Activated CD4-positive, alpha-beta T cell treated with anti-CD3 and anti-CD28 coated beads for 36 hours (primary cell): ENCODE measurements at regions not wholly inside any gene's neighbourhood (a gene's known extent, or its start where the extent isn't known, plus 50 kb on each side); places are given as distances from the start of the nearest gene placed in this dataset.

Experiments used
- ATAC-seq: fragments of 200-7000 bp; cut with Tn5 transposase; one replicate; pipeline ENCODE4 v1.10.0; 2021; ENCODE audit warnings: mild to moderate bottlenecking, moderate library complexity
- CTCF ChIA-PET: fragments of 350-600 bp; sonication (Branson Sonifier 250); formaldehyde crosslinking; loops from one replicate; lab custom pipeline; 2021; ENCODE audit warnings: antibody characterized with exemption; lab: Charles Lee
- POLR2A ChIA-PET: fragments of 350-600 bp; sonication (Branson Sonifier 250); formaldehyde crosslinking; loops from one replicate; lab custom pipeline; 2021; ENCODE audit warnings: antibody characterized with exemption, inconsistent platforms; lab: Charles Lee
- DNase-seq: peaks from one replicate; pipeline ENCODE4 v3.0.0-alpha.2; 2020
- H3K27ac Mint-ChIP-seq: one replicate; pipeline ENCODE4 v1.8.0; 2021; ENCODE audit warnings: mixed read lengths
- H3K27me3 Mint-ChIP-seq: one replicate; pipeline ENCODE4 v1.8.0; 2021; ENCODE audit warnings: mixed read lengths
- H3K36me3 Mint-ChIP-seq: one replicate; pipeline ENCODE4 v1.8.0; 2021; ENCODE audit warnings: low read depth, mixed read lengths
- H3K4me1 Mint-ChIP-seq: one replicate; pipeline ENCODE4 v1.8.0; 2021; ENCODE audit warnings: mixed read lengths
- H3K4me3 Mint-ChIP-seq: one replicate; pipeline ENCODE4 v1.8.0; 2021; ENCODE audit warnings: mild to moderate bottlenecking, moderate library complexity, mixed read lengths
- H3K9me3 Mint-ChIP-seq: one replicate; pipeline ENCODE4 v1.8.0; 2021; ENCODE audit warnings: low read depth, mixed read lengths
- intact Hi-C, 2 experiments: fragments of 100-400 bp; cut with DNase I in 1 of 2; cut with micrococcal nuclease in 1 of 2; formaldehyde crosslinking; loops; one replicate each; pipeline versions ENCODE4 v1.14.2 to v1.15.1; 2022 to 2024; cut with DNase I, micrococcal nuclease

DNA sequence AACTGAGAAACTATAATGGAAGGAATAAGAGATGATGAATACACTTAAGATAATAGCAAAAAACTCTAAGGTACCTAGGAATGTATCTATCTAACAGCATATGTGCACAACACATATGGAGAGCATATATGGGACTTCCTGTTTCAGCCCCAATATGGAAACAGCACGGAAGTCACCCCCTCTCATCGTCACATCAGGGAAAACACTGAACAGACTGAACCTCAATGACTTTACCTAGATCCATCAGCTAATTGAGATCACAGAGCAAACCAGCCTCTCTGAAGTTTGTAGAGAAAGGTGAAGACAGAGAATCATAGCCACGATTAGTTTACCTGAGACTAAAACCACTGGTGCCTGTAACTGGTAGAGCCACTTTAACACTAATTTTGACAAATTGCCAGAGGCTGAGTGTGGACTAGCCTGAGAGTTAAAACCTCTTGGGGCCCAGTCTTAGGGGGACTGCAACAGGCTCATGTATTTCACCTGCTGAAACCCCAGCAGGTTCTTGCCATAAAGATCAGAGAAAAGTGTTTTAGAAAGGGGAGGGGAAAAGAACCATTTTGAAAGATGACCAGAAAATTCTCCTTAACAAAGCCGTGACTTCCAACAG is 722.6 kb downstream of the TBC1D22A start:
- no peaks in the 10 kb centered on the region for H3K9me3 Mint-ChIP-seq
- CTCF ChIA-PET, result no interaction called here
- POLR2A ChIA-PET, result no interaction called here
- ATAC-seq, result no peak
- no peak overlapping the region for H3K4me3 Mint-ChIP-seq
- DNase-seq, result no peak
- intact Hi-C loops, result no loop called here
- H3K27me3 Mint-ChIP-seq, result peaks cover 12% of the 10 kb centered on the region
- H3K36me3 Mint-ChIP-seq, result no peaks in the 10 kb centered on the region
- no peaks in the 10 kb centered on the region for H3K4me1 Mint-ChIP-seq
- no peak overlapping the region for H3K27ac Mint-ChIP-seq

DNA sequence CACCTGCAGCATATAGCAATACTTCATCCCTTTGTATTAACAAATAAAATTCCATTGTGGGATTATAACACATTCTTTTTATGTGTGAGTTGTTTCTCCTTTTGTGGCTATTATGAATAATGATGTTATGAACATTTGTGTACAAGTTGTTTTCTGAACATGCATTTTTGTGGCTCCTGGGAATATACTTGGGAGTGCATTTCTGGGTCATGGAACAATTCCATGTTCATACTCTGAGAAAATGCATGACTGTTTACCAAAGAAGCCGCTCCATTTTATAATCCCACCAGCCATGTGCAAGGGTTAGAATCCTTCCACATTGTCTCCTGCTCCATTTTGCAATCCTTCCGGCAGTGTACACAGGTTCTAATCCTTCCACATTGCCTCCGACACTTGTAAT is 713.8 kb downstream of the TBC1D22A start:
- Mint-ChIP-seq H3K27me3 (peaks cover 14% of the 10 kb centered on the region), H3K4me1 (peaks cover 11% of the 10 kb centered on the region), H3K4me3 (no peak overlapping the region), H3K27ac (no peak overlapping the region), H3K9me3 (no peaks in the 10 kb centered on the region), H3K36me3 (no peaks in the 10 kb centered on the region)
- intact Hi-C loops, result no loop called here
- POLR2A ChIA-PET, result no interaction called here
- no peak for ATAC-seq
- no peak for DNase-seq
- CTCF ChIA-PET, result no interaction called here

DNA sequence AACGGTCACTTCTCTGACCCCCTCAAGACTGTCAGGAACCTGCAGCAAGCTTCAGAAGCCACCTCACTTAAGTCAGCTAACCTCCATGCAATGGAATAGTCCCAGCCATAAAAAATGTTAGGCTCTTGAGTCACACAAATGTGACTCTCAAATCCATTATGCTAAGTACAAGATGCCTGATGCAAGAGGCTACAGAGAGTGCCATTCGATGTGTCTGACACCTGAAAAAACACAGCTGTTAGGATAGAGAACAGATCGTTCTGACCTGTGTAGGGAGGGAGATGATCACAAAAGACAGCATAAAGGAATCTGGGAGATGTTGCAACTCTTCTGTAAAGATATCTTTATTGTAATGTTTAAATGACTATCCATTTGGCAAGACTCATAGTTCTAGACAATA is 712.4 kb downstream of the TBC1D22A start:
- Mint-ChIP-seq H3K27ac (no peak overlapping the region), H3K4me3 (no peak overlapping the region), H3K4me1 (peaks cover 11% of the 10 kb centered on the region), H3K27me3 (peaks cover 13% of the 10 kb centered on the region), H3K9me3 (no peaks in the 10 kb centered on the region), H3K36me3 (no peaks in the 10 kb centered on the region)
- ChIA-PET CTCF (interaction anchor here (0.6 kb wide), 1 partner anchor 11 kb away, joined by 3 read pairs; no protein-coding TSS in a partner anchor), POLR2A (no interaction called here)
- DNase-seq, result no peak
- ATAC-seq, result no peak
- intact Hi-C loops, result no loop called here

DNA sequence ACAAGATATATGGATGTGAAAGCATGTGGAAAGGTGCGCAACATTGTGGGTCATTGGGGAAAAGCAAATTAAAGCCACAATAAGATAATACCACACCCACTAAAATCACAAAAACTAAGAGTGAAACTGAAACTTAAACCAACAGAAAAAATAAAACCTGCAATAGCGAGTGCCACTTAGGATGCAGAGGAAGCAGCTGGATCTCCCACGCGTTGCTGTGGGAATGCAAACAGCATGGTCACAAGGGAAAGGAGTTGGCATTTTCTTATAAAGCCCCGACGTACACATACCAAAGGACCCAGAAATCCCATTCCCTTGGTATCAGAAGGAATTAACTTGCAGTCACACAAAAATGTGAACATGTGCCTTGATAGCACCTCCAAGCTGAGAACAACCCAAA is 712.0 kb downstream of the TBC1D22A start:
- Mint-ChIP-seq H3K9me3 (no peaks in the 10 kb centered on the region), H3K36me3 (no peaks in the 10 kb centered on the region), H3K4me1 (peaks cover 11% of the 10 kb centered on the region), H3K27me3 (peaks cover 12% of the 10 kb centered on the region), H3K4me3 (no peak overlapping the region), H3K27ac (no peak overlapping the region)
- intact Hi-C loops, result no loop called here
- ATAC-seq (no peak), DNase-seq (peak; percentile 6)
- ChIA-PET POLR2A (no interaction called here), CTCF (interaction anchor here (0.6 kb wide), 1 partner anchor 11 kb away, joined by 3 read pairs; no protein-coding TSS in a partner anchor)

DNA sequence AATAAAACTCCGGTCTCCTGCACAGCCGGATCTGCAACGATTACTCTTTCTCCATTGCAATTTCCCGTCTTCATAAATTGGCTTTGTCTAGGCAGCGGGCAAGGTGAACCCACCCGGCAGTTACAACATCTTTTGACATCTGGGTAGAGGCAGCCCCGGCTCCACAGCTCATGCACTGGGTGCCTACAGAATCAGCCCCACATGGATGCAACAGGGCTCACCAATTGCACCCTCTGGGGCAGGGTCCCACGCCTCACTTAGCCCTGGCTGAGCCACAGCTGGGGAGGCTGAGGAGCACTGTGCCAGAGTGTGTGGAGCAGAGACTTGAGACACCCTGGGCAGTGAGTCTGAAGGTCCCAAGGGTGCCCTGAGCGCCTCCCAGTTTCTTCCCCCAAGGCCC is 710.2 kb downstream of the TBC1D22A start:
- ChIA-PET CTCF (no interaction called here), POLR2A (no interaction called here)
- Mint-ChIP-seq H3K27ac (no peak overlapping the region), H3K36me3 (no peaks in the 10 kb centered on the region), H3K9me3 (no peaks in the 10 kb centered on the region), H3K27me3 (peaks cover 11% of the 10 kb centered on the region), H3K4me1 (peaks cover 11% of the 10 kb centered on the region), H3K4me3 (no peak overlapping the region)
- no peak for DNase-seq
- intact Hi-C loops, result no loop called here
- no peak for ATAC-seq

DNA sequence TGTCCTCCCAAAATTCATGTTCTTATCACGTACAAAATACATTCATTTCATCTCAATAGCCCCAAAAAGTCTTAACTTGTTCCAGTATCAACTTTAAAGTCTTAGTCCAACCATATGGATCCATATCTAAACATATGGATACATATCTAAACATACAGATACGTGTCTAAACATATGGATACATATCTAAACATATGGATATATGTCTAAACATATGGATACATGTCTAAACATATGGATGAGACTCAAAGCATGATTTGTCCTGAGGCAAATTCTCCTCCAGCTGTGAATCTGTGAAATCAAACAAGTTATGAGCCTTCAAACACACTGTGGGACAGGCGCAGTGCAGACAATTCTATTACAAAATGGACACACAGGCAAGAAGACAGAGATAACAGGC is 709.0 kb downstream of the TBC1D22A start:
- Mint-ChIP-seq H3K4me3 (no peak overlapping the region), H3K27ac (no peak overlapping the region), H3K36me3 (no peaks in the 10 kb centered on the region), H3K9me3 (peaks cover 7% of the 10 kb centered on the region), H3K27me3 (peaks cover 16% of the 10 kb centered on the region), H3K4me1 (peaks cover 11% of the 10 kb centered on the region)
- ATAC-seq (no peak), DNase-seq (no peak)
- intact Hi-C loops, result no loop called here
- CTCF ChIA-PET, result no interaction called here
- POLR2A ChIA-PET, result no interaction called here

DNA sequence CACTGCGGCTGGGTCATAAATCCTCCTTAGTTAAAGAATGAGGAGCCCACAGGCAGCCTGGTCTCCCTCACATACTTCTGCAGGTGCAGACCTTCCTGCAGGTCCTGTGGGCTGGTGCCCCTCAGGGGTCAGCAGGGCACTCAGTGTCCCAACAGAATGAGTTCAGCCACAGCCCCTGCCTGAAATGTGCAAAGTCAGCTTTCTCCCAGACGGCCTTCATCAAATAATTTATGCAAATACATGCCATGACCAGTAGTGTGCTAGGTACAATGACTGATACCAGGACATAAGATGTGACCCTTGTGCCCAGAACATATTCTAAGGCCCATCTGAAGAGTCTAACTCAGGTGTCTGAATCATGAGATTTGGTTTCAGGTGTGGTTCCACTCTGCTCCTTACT is 703.4 kb downstream of the TBC1D22A start:
- intact Hi-C loops, result no loop called here
- Mint-ChIP-seq H3K9me3 (peaks cover 7% of the 10 kb centered on the region), H3K4me3 (no peak overlapping the region), H3K36me3 (no peaks in the 10 kb centered on the region), H3K4me1 (no peaks in the 10 kb centered on the region), H3K27ac (no peak overlapping the region), H3K27me3 (peaks cover 11% of the 10 kb centered on the region)
- no peak for ATAC-seq
- ChIA-PET POLR2A (no interaction called here), CTCF (no interaction called here)
- DNase-seq, result no peak

DNA sequence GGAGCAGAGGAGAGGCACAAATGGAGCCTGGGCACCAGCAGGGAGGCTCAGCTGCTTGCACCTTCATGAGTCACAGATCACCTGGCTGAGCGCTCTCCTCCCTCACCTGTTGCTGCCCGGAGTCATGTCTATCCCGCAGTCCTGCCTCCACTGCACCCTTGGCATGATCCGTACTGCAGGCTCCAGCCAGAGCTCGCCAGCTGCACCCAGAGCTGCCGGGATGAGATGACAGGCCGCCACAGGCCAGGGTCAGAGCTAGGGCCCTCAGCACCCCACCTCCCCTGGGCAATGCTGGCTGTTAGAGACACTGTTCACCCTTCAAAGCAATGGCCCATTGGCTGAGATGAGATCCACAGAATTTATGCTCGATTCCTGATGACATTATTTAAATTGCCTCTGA is 702.8 kb downstream of the TBC1D22A start:
- Mint-ChIP-seq H3K9me3 (peaks cover 7% of the 10 kb centered on the region), H3K4me1 (no peaks in the 10 kb centered on the region), H3K36me3 (no peaks in the 10 kb centered on the region), H3K27me3 (peaks cover 9% of the 10 kb centered on the region), H3K4me3 (no peak overlapping the region), H3K27ac (no peak overlapping the region)
- CTCF ChIA-PET, result no interaction called here
- intact Hi-C loops, result no loop called here
- DNase-seq (no peak), ATAC-seq (no peak)
- POLR2A ChIA-PET, result no interaction called here

DNA sequence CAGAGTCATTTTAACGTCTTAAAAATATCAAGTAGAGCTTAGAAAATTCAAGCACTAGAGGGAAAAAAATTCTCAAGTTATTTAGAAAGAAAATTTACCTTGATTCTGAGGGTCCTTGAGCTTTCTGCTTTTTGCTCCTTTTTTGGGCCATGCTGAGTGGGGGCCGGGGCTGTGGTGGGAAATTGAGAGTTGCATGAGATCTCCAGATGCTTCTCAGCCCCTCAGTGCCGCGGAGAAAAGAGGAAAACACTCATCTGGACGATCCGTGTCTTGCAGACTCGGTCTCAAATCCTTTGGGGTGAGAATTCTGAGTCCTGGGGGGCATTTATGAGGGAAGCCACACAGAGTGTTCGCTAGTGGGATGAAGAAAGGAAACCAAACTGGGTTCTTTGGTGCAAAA is 700.8 kb downstream of the TBC1D22A start:
- POLR2A ChIA-PET, result no interaction called here
- intact Hi-C loops, result no loop called here
- CTCF ChIA-PET, result interaction anchor here (0.8 kb wide), 1 partner anchor 297 kb away, joined by 3 read pairs; no protein-coding TSS in a partner anchor

DNA sequence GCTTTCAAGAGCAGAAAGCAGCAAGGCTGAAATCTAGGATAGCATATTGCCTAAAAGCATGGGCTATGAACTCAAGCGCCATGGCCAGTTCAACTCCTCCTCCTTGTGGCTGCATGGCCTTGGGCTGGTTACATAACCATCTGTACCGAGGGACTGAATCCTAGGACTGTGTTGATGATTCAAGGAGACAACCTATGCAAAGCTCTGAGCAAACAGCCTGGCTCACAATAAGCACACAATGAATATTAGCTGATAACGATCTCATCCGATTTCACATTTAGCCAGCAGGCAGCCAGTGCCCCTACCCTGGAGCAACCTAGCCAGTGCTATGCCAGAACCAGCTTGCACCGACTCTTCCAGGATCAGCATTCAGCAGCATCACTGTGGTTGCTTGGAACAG is 698.4 kb downstream of the TBC1D22A start:
- H3K9me3 Mint-ChIP-seq, result no peaks in the 10 kb centered on the region
- no peak overlapping the region for H3K27ac Mint-ChIP-seq
- no peaks in the 10 kb centered on the region for H3K4me1 Mint-ChIP-seq
- H3K4me3 Mint-ChIP-seq, result no peak overlapping the region
- DNase-seq (no peak), ATAC-seq (no peak)
- intact Hi-C loops, result no loop called here
- no peaks in the 10 kb centered on the region for H3K36me3 Mint-ChIP-seq
- POLR2A ChIA-PET, result no interaction called here
- H3K27me3 Mint-ChIP-seq, result no peaks in the 10 kb centered on the region
- CTCF ChIA-PET, result interaction anchor here (0.6 to 0.9 kb wide), 2 partner anchors 23 to 155 kb away, joined by 3 read pairs; no protein-coding TSS in a partner anchor

More for the DNA sequence above, 700.8 kb downstream of the TBC1D22A start:
- peaks cover 7% of the 10 kb centered on the region for H3K9me3 Mint-ChIP-seq
- DNase-seq (no peak), ATAC-seq (no peak)
- H3K4me3 Mint-ChIP-seq, result no peak overlapping the region
- H3K27ac Mint-ChIP-seq, result no peak overlapping the region
- no peaks in the 10 kb centered on the region for H3K36me3 Mint-ChIP-seq
- no peaks in the 10 kb centered on the region for H3K4me1 Mint-ChIP-seq
- peaks cover 8% of the 10 kb centered on the region for H3K27me3 Mint-ChIP-seq

DNA sequence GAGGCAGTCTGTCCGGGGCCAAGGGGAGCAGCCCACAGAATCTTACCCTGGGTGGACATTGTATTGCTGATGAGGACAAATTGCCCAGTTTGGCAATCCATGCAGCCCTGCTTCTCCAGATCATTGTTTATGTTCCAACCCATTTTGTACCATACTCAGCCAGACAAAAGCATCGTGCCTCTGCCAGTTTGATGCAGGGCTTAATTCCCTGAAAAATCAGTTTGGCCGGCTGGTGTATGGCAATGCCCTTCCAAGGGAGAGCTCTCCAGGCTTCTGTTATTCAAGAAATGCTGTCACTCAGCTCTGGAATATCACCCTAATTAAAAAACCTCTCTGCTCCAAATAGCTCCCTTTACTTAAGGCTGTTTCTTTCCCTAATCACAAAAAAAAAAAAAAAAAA is 697.7 kb downstream of the TBC1D22A start:
- Mint-ChIP-seq H3K4me3 (no peak overlapping the region), H3K36me3 (no peaks in the 10 kb centered on the region), H3K27ac (no peak overlapping the region), H3K4me1 (no peaks in the 10 kb centered on the region), H3K27me3 (no peaks in the 10 kb centered on the region), H3K9me3 (no peaks in the 10 kb centered on the region)
- intact Hi-C loops, result no loop called here
- CTCF ChIA-PET, result interaction anchor here (0.9 kb wide), 1 partner anchor 22 kb away, joined by 3 read pairs; no protein-coding TSS in a partner anchor
- POLR2A ChIA-PET, result no interaction called here
- no peak for DNase-seq
- ATAC-seq, result no peak

DNA sequence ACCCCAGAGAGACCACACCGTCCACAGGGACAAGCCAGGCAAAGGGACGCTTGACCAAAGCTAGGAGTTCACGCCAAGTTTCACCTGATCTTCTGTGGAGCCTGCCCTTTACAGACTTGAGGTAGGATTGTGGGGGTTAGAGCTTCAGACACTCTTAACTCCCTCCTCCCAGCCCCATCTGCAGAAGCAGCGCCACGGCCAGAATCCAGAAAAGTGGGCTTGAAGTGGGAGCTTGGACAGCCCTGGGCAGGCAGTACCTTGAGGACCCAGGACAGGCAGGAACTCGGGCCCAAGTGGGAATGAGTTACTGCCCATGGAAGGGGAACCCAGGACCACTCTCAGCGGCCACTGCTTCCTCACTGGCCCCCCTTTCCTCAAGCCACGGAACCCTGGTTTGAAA is 695.9 kb downstream of the TBC1D22A start:
- Mint-ChIP-seq H3K9me3 (peaks cover 10% of the 10 kb centered on the region), H3K4me3 (no peak overlapping the region), H3K27me3 (no peaks in the 10 kb centered on the region), H3K27ac (no peak overlapping the region), H3K4me1 (no peaks in the 10 kb centered on the region), H3K36me3 (peaks cover 2% of the 10 kb centered on the region)
- DNase-seq, result no peak
- CTCF ChIA-PET, result no interaction called here
- no peak for ATAC-seq
- POLR2A ChIA-PET, result no interaction called here
- intact Hi-C loops, result no loop called here
